ENCODE measurements at regions not wholly inside any gene's neighbourhood (a gene's known extent, or its start where the extent isn't known, plus 50 kb on each side); places are given as distances from the start of the nearest gene placed in this dataset.

- no peak overlapping the region for H3K4me3 ChIP-seq (ENCODE audit: low read length)
- Mint-ChIP-seq H3K36me3 (no peaks in the 10 kb centered on the region), H3K27me3 (ENCODE audit: low read depth in 2 of 2) (no peaks in the 10 kb centered on the region), H3K27ac (peak overlapping the region in 1 of 2 donors; percentile 89), H3K4me3 (no peak overlapping the region), H3K4me1 (peaks cover 19 to 20% of the 10 kb centered on the region in 2 donors), H3K9me3 (no peaks in the 10 kb centered on the region)
- DNase-seq (peak in 1 of 2 donors; percentile 31), ATAC-seq (no peak)
- H3K36me3 ChIP-seq (ENCODE audit: control insufficient read depth, insufficient read depth, low read length): no peaks in the 10 kb centered on the region
- intact Hi-C loops (cut with micrococcal nuclease): loop anchor here (10.0 kb wide), 2 partner anchors 571 to 1629 kb away; partner anchors contain the start of genes DHX38, PSMD7 and TXNL4B
- no peak overlapping the region for H3K27ac ChIP-seq (ENCODE audit: low read length)
- H3K27me3 ChIP-seq (ENCODE audit: control insufficient read depth, insufficient read depth, low read length): no peaks in the 10 kb centered on the region
- H3K9me3 ChIP-seq (ENCODE audit: control insufficient read depth, insufficient read depth, low read length): no peaks in the 10 kb centered on the region
- peaks cover 5% of the 10 kb centered on the region for H3K4me1 ChIP-seq (ENCODE audit: control insufficient read depth, insufficient read depth, low read length)
- no peak for TF ChIP-seq CTCF (IDR thresholded peaks at IDR 0.05)
- 86% methylated on average over 1 of the region's 2 CpGs for WGBS (ENCODE audit: insufficient coverage)
These were observed 381.7 kb downstream of the ZFHX3 start for GRCh38 chr16:72666267-72666666.

GRCh38 chr16:72665701-72666100 is 382.2 kb downstream of the ZFHX3 start:
- peak overlapping the region; percentile 89 to 92 for H3K27ac Mint-ChIP-seq

GRCh38 chr16:72664509-72665408 is 383.2 kb downstream of the ZFHX3 start:
- under 1% methylated on average over 60 of the region's 60 CpGs for WGBS (ENCODE audit: insufficient coverage)
- H3K4me1 ChIP-seq (ENCODE audit: control insufficient read depth, insufficient read depth, low read length): peaks cover 5% of the 10 kb centered on the region
- H3K27ac Mint-ChIP-seq: peak overlapping the region; percentile 89 to 92
- H3K27ac ChIP-seq (ENCODE audit: low read length): peak overlapping the region; percentile 67
- peaks cover 19 to 20% of the 10 kb centered on the region in 2 donors for H3K4me1 Mint-ChIP-seq
- TF ChIP-seq CTCF (IDR thresholded peaks at IDR 0.05): no peak
- H3K4me3 ChIP-seq (ENCODE audit: low read length): peak overlapping the region; percentile 87
- DNase-seq (peak; percentile 90 to 98), ATAC-seq (peak; percentile 99 to 100 (median 99))
- no peaks in the 10 kb centered on the region for H3K36me3 ChIP-seq (ENCODE audit: control insufficient read depth, insufficient read depth, low read length)
- H3K9me3 Mint-ChIP-seq: no peaks in the 10 kb centered on the region
- intact Hi-C loops (cut with micrococcal nuclease): loop anchor here (10.0 kb wide), 2 partner anchors 570 to 1630 kb away; partner anchors contain the start of genes DHX38, PSMD7 and TXNL4B
- no peaks in the 10 kb centered on the region for H3K27me3 Mint-ChIP-seq (ENCODE audit: low read depth in 2 of 2)
- no peaks in the 10 kb centered on the region for H3K9me3 ChIP-seq (ENCODE audit: control insufficient read depth, insufficient read depth, low read length)
- no peaks in the 10 kb centered on the region for H3K36me3 Mint-ChIP-seq
- H3K27me3 ChIP-seq (ENCODE audit: control insufficient read depth, insufficient read depth, low read length): no peaks in the 10 kb centered on the region
- peak overlapping the region; percentile 99 for H3K4me3 Mint-ChIP-seq

More at GRCh38 chr16:72665701-72666100, 382.2 kb downstream of the ZFHX3 start:
- no peak for ATAC-seq
- H3K4me3 ChIP-seq (ENCODE audit: low read length): peak overlapping the region; percentile 87
- H3K27ac ChIP-seq (ENCODE audit: low read length): peak overlapping the region; percentile 40
- H3K9me3 ChIP-seq (ENCODE audit: control insufficient read depth, insufficient read depth, low read length): no peaks in the 10 kb centered on the region
- H3K27me3 Mint-ChIP-seq (ENCODE audit: low read depth in 2 of 2): no peaks in the 10 kb centered on the region
- H3K27me3 ChIP-seq (ENCODE audit: control insufficient read depth, insufficient read depth, low read length): no peaks in the 10 kb centered on the region
- no peak for DNase-seq
- no peak for TF ChIP-seq CTCF (IDR thresholded peaks at IDR 0.05)
- no peaks in the 10 kb centered on the region for H3K9me3 Mint-ChIP-seq
- 30% methylated on average over 3 of the region's 4 CpGs for WGBS (ENCODE audit: insufficient coverage)
- H3K4me1 ChIP-seq (ENCODE audit: control insufficient read depth, insufficient read depth, low read length): peaks cover 5% of the 10 kb centered on the region
- no peaks in the 10 kb centered on the region for H3K36me3 Mint-ChIP-seq
- H3K36me3 ChIP-seq (ENCODE audit: control insufficient read depth, insufficient read depth, low read length): no peaks in the 10 kb centered on the region
- peak overlapping the region; percentile 99 for H3K4me3 Mint-ChIP-seq
- H3K4me1 Mint-ChIP-seq: peaks cover 19 to 20% of the 10 kb centered on the region in 2 donors
- intact Hi-C loops (cut with micrococcal nuclease): loop anchor here (10.0 kb wide), 2 partner anchors 571 to 1629 kb away; partner anchors contain the start of genes DHX38, PSMD7 and TXNL4B
